ENCODE measurements at regions not wholly inside any gene's neighbourhood (a gene's known extent, or its start where the extent isn't known, plus 50 kb on each side); places are given as distances from the start of the nearest gene placed in this dataset.

- TF ChIP-seq, protein P1, sequence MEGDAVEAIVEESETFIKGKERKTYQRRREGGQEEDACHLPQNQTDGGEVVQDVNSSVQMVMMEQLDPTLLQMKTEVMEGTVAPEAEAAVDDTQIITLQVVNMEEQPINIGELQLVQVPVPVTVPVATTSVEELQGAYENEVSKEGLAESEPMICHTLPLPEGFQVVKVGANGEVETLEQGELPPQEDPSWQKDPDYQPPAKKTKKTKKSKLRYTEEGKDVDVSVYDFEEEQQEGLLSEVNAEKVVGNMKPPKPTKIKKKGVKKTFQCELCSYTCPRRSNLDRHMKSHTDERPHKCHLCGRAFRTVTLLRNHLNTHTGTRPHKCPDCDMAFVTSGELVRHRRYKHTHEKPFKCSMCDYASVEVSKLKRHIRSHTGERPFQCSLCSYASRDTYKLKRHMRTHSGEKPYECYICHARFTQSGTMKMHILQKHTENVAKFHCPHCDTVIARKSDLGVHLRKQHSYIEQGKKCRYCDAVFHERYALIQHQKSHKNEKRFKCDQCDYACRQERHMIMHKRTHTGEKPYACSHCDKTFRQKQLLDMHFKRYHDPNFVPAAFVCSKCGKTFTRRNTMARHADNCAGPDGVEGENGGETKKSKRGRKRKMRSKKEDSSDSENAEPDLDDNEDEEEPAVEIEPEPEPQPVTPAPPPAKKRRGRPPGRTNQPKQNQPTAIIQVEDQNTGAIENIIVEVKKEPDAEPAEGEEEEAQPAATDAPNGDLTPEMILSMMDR (IDR thresholded peaks at IDR 0.05; ENCODE audit: low read depth, low read length): no peak
- TF ChIP-seq EZH2phosphoT487 (IDR thresholded peaks at IDR 0.05; ENCODE audit: low read depth): no peak
Measured at GRCh38 chr10:65556006-65556405, 1369.8 kb upstream of the LRRTM3 start.
